K562 (cell line): ENCODE measurements at regions not wholly inside any gene's neighbourhood (a gene's known extent, or its start where the extent isn't known, plus 50 kb on each side); places are given as distances from the start of the nearest gene placed in this dataset.

ENCODE experiments used
- ATAC-seq: fragments of 200-7000 bp; cut with Tn5 transposase; 3 replicates; pipeline ENCODE4 v1.9.1; 2020; ENCODE audit warnings: moderate library complexity
- BruUV-seq: library from RNA; stranded (reverse); fragments of 400-500 nt; replicated peaks from 2 replicates; lab custom pipeline; 2021; lab: Mats Ljungman, UMichigan
- CTCF ChIA-PET: fragments of 300-600 bp; formaldehyde crosslinking; extraction: SDS; loops from one replicate; lab custom pipeline; 2021; ENCODE audit warnings: low intra/inter-chr PET ratio; lab: Yijun Ruan, JAX
- POLR2A ChIA-PET: fragments of 300-600, 350-650 bp; sonication (Branson Sonifier 250); formaldehyde crosslinking; extraction: SDS; loops from one replicate; lab custom pipeline; 2021; ENCODE audit warnings: antibody characterized with exemption, inconsistent platforms; lab: Yijun Ruan, JAX
- DNase-seq, 4 experiments: peaks; one replicate each; pipeline versions ENCODE4 v3.0.0 to v3.0.0-alpha.2; 2011 to 2018; ENCODE audit warnings: low spot score in 3 of 4, mixed read lengths in 3 of 4; ENCODE audit errors: extremely low read depth in 1 of 4
- FAIRE-seq: peaks from 2 replicates; lab custom pipeline; 2011; peaks lifted over from hg19 to GRCh38; lab: Jason Lieb, UNC
- H2AFZ ChIP-seq: 2 replicates; pipeline ENCODE4 v1.6.0; 2011; ENCODE audit warnings: low read depth, low read length, control low read depth, inconsistent platforms
- H3K27ac ChIP-seq: fragments of 200-600 bp; 3 replicates; pipeline ENCODE4 v1.8.0; 2011; ENCODE audit warnings: low read depth, mild to moderate bottlenecking, control low read depth, inconsistent platforms, low read length, moderate library complexity, mixed read lengths; ENCODE audit errors: extremely low read depth
- H3K27me3 ChIP-seq, 2 experiments: fragments of 300-600 bp in 1 of 2; 2 replicates in 1 of 2; 3 replicates in 1 of 2; pipeline versions ENCODE4 v1.6.0 to v1.8.0; 2011; ENCODE audit warnings: inconsistent platforms in 2 of 2, low read length in 2 of 2, mild to moderate bottlenecking in 1 of 2, mixed read lengths in 1 of 2, moderate library complexity in 1 of 2; ENCODE audit not compliant: control insufficient read depth in 2 of 2, insufficient read depth in 2 of 2
- H3K36me3 ChIP-seq: fragments of 300-600 bp; 3 replicates; pipeline ENCODE4 v1.8.0; 2011; ENCODE audit warnings: mild to moderate bottlenecking, low read length, inconsistent platforms; ENCODE audit not compliant: control insufficient read depth, insufficient read depth
- H3K4me1 ChIP-seq, 2 experiments: fragments of 200-600 bp in 1 of 2; replicated peaks in 1 of 2; 2 replicates in 1 of 2; 3 replicates in 1 of 2; pipeline versions ENCODE4 v1.5.1 to v1.8.0; 2011; ENCODE audit warnings: inconsistent platforms in 2 of 2, low read length in 2 of 2, mild to moderate bottlenecking in 1 of 2, mixed read lengths in 1 of 2, moderate library complexity in 1 of 2; ENCODE audit not compliant: control insufficient read depth in 2 of 2, insufficient read depth in 2 of 2
- H3K4me2 ChIP-seq: 2 replicates; pipeline ENCODE4 v1.6.1; 2011; ENCODE audit warnings: low read length, control low read depth, inconsistent platforms, mixed read lengths; ENCODE audit not compliant: insufficient read depth
- H3K4me3 ChIP-seq: fragments of 200-600 bp; sonication (generic), shearing (Covaris generic); 2 replicates; pipeline ENCODE4 v1.5.1; 2016; ENCODE audit warnings: control low read depth, inconsistent platforms
- H3K79me2 ChIP-seq: fragments of 200-600 bp; 3 replicates; pipeline ENCODE4 v1.8.0; 2011; ENCODE audit warnings: low read length, inconsistent platforms; ENCODE audit not compliant: control insufficient read depth, insufficient read depth
- H3K9ac ChIP-seq, 2 experiments: 2 replicates each; pipeline versions ENCODE4 v1.6.0 to v1.6.1; 2011; ENCODE audit warnings: low read depth in 2 of 2, low read length in 2 of 2, control low read depth in 1 of 2, inconsistent platforms in 1 of 2, mild to moderate bottlenecking in 1 of 2, mixed read lengths in 1 of 2; ENCODE audit not compliant: insufficient read depth in 1 of 2
- H3K9me1 ChIP-seq: one replicate; pipeline ENCODE4 v1.6.0; 2011; ENCODE audit warnings: inconsistent platforms, mild to moderate bottlenecking, low read length, moderate library complexity; ENCODE audit not compliant: control insufficient read depth, insufficient read depth
- H3K9me3 ChIP-seq: replicated peaks from 2 replicates; pipeline ENCODE4 v1.5.1; 2011; ENCODE audit warnings: low read depth, low read length, inconsistent platforms; ENCODE audit not compliant: control insufficient read depth, insufficient read depth
- H4K20me1 ChIP-seq: replicated peaks from 2 replicates; pipeline ENCODE4 v1.6.1; 2011; ENCODE audit warnings: low read length, inconsistent platforms, mixed read lengths; ENCODE audit not compliant: control insufficient read depth, insufficient read depth
- ARID4B ChIP-seq: sonication (generic); formaldehyde crosslinking; IDR thresholded peaks from 2 replicates; pipeline ENCODE4 v1.8.0; 2022; ENCODE audit warnings: mild to moderate bottlenecking, missing genetic modification reagents
- CBFB ChIP-seq: sonication (generic); formaldehyde crosslinking; IDR thresholded peaks from 2 replicates; pipeline ENCODE4 v1.4.0; 2020; ENCODE audit warnings: mild to moderate bottlenecking, missing genetic modification reagents
- E2F8 ChIP-seq: fragments of 450-650 bp; IDR thresholded peaks from 2 replicates; pipeline ENCODE4 v1.7.1; 2018; ENCODE audit warnings: mild to moderate bottlenecking, low read depth; ENCODE audit not compliant: partially characterized antibody
- ELK3 ChIP-seq: fragments of 450-650 bp; formaldehyde crosslinking; IDR thresholded peaks from 2 replicates; pipeline ENCODE4 v1.4.0; 2020; ENCODE audit warnings: mild to moderate bottlenecking
- GMEB1 ChIP-seq: fragments of 250-450 bp; sonication (Bioruptor Pico); IDR thresholded peaks from 2 replicates; pipeline ENCODE4 v1.4.0; 2020; ENCODE audit warnings: mild to moderate bottlenecking
- HOXB6 ChIP-seq: fragments of 250-450 bp; sonication (Bioruptor Pico); IDR thresholded peaks from 2 replicates; pipeline ENCODE4 v1.5.1; 2022; ENCODE audit warnings: mild to moderate bottlenecking, borderline replicate concordance
- KAT8 ChIP-seq: fragments of 450-650 bp; IDR thresholded peaks from 2 replicates; pipeline ENCODE4 v1.6.1; 2016; ENCODE audit warnings: low read depth, mild to moderate bottlenecking
- MAZ ChIP-seq, 2 experiments: fragments of 450-650 bp in 1 of 2; sonication (generic) in 1 of 2; formaldehyde crosslinking; IDR thresholded peaks in 1 of 2; conservative IDR thresholded peaks in 1 of 2; 2 replicates each; pipeline versions ENCODE4 v1.4.0 to v1.5.0; 2020; ENCODE audit warnings: mild to moderate bottlenecking in 1 of 2, missing genetic modification reagents in 1 of 2
- MNT ChIP-seq, 2 experiments: fragments of 450-650 bp; conservative IDR thresholded peaks; 2 replicates each; pipeline ENCODE4 v1.6.1; 2017; ENCODE audit warnings: mild to moderate bottlenecking in 2 of 2, moderate library complexity in 2 of 2
- MTA3 ChIP-seq: fragments of 450-650 bp; formaldehyde crosslinking; IDR thresholded peaks from 2 replicates; pipeline ENCODE4 v1.6.1; 2017; ENCODE audit warnings: mild to moderate bottlenecking, borderline replicate concordance
- ZNF224 ChIP-seq: sonication (generic); formaldehyde crosslinking; IDR thresholded peaks from 2 replicates; pipeline ENCODE4 v1.8.0; 2022; ENCODE audit warnings: mild to moderate bottlenecking, missing genetic modification reagents
- WGBS: fragments of 100-300 bp; shearing (Covaris generic); methylation state at CpG from one replicate; pipeline ENCODE4 v1.1.6; 2016; ENCODE audit warnings: low coverage, mixed read lengths; ENCODE audit not compliant: insufficient coverage; ENCODE audit errors: missing lambda C conversion rate; 5-methylcytosine and 5-hydroxymethylcytosine counted together
- in situ Hi-C: fragments of 300-500 bp; cut with MboI; formaldehyde crosslinking; loops from 4 replicates; pipeline ENCODE4 v1.15.0; 2018; ENCODE audit warnings: inconsistent platforms, mixed read lengths
- intact Hi-C: fragments of 100-400 bp; cut with micrococcal nuclease; formaldehyde crosslinking; loops from 2 replicates; pipeline ENCODE4 v1.14.2; 2022

GRCh38 chr5:106085556-106085955 is 1585.2 kb downstream of the EFNA5 start:
- Histone ChIP-seq H3K79me2 (no peaks in the 10 kb centered on the region), H3K4me1 (no peaks in the 10 kb centered on the region), H3K4me3 (no peak overlapping the region), H3K9ac (no peak overlapping the region), H3K27ac (no peak overlapping the region), H3K9me1 (no peaks in the 10 kb centered on the region), H2AFZ (no peak overlapping the region), H4K20me1 (no peaks in the 10 kb centered on the region), H3K27me3 (no peaks in the 10 kb centered on the region), H3K4me2 (no peak overlapping the region), H3K9me3 (no peaks in the 10 kb centered on the region), H3K36me3 (no peaks in the 10 kb centered on the region)
- CTCF ChIA-PET: no interaction called here
- intact Hi-C loops: no loop called here
- BruUV-seq: no TSS peak
- WGBS: 0% methylated on average over 2 of the region's 2 CpGs
- no peak for ATAC-seq
- FAIRE-seq: no peak
- in situ Hi-C loops: no loop called here
- POLR2A ChIA-PET: interaction anchor here (0.6 to 1.0 kb wide), 2 partner anchors 11 to 28 kb away, joined by 3 to 4 read pairs; no protein-coding TSS in a partner anchor
- DNase-seq: no peak
- TF ChIP-seq ARID4B (no peak), ELK3 (CRISPR knock-in tag) (no peak), MTA3 (no peak), ZNF224 (CRISPR knock-in tag) (no peak), KAT8 (no peak), MAZ (CRISPR knock-in tag; conservative IDR thresholded peaks at IDR 0.05 in 1 of 2, IDR thresholded peaks at IDR 0.05 in 1 of 2) (no peak), CBFB (CRISPR knock-in tag) (no peak), MNT (conservative IDR thresholded peaks at IDR 0.05) (no peak), GMEB1 (CRISPR knock-in tag) (no peak), HOXB6 (CRISPR knock-in tag) (no peak), E2F8 (no peak)
